ENCODE measurements at regions not wholly inside any gene's neighbourhood (a gene's known extent, or its start where the extent isn't known, plus 50 kb on each side); places are given as distances from the start of the nearest gene placed in this dataset.

DNA sequence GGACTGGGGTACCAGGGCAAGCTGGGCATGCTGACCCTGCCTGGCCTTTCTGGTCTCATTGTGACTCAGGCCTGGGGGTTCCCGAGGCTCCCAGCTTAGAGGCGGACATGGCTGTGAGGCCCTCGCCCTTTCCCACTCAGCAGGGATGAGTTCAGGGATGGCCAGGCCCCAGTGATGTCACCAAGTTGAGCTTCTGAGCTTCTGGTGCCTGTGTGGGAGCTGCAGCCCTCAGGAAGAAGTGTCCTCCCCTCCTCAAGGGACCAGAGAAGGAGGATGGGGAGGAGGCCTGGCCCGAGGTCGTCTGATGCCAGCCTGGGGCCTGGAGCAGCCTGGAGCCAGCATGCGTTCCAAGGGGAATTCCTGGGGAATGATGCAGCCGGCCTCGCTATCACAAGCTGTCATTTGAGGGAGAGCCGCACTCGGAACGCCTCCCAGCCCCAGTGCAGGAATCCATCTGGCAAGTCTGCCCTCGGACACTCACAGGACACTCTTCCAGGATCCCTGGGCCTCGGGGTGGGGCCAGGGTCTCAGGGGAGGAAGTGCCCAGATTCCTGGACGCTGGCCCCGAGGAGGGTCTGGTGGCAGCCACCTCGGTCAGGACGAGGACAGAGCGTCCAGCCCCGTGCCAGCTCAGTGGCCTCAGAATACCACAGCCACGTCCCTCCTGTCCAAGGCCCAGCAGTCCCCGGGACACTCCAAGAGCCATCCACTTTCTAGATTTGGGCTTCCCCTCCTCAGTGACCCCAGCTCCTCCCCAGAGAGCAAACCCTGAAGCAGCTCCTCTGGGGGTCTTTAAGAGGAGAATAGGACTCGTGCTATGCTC lies 61.2 kb upstream of the GPC1 start:
- TF ChIP-seq CTCF (IDR thresholded peaks at IDR 0.05; ENCODE audit: low read length) (no peak), EZH2 (optimal IDR thresholded peaks at IDR 0.05; ENCODE audit: low read depth, low read length) (no peak), EZH2phosphoT487 (IDR thresholded peaks at IDR 0.05; ENCODE audit: low read length) (no peak)
